Ectodermal cell (in vitro differentiated cells): ENCODE measurements at regions not wholly inside any gene's neighbourhood (a gene's known extent, or its start where the extent isn't known, plus 50 kb on each side); places are given as distances from the start of the nearest gene placed in this dataset.

Source experiments
- H3K27ac ChIP-seq: 2 replicates; pipeline ENCODE4 v1.7.0; 2013; ENCODE audit warnings: mild to moderate bottlenecking, low read depth, low read length; ENCODE audit not compliant: insufficient read depth, poor library complexity, severe bottlenecking
- H3K27me3 ChIP-seq: 2 replicates; pipeline ENCODE4 v1.7.0; 2013; ENCODE audit warnings: mild to moderate bottlenecking, low read length; ENCODE audit not compliant: insufficient read depth, control insufficient read depth, poor library complexity, severe bottlenecking
- H3K36me3 ChIP-seq: one replicate; pipeline ENCODE4 v1.7.0; 2013; ENCODE audit warnings: low read length; ENCODE audit not compliant: control insufficient read depth, insufficient read depth
- H3K4me1 ChIP-seq: one replicate; pipeline ENCODE4 v1.7.0; 2013; ENCODE audit warnings: low read length; ENCODE audit not compliant: control insufficient read depth, insufficient read depth
- H3K4me3 ChIP-seq: 2 replicates; pipeline ENCODE4 v1.7.0; 2013; ENCODE audit warnings: low read depth, low read length, control low read depth; ENCODE audit not compliant: insufficient read depth
- H3K9me3 ChIP-seq: 2 replicates; pipeline ENCODE4 v1.7.0; 2013; ENCODE audit warnings: mild to moderate bottlenecking, low read length, moderate library complexity; ENCODE audit not compliant: control insufficient read depth
- WGBS, 2 experiments: methylation state at CpG; one replicate each; pipeline ENCODE4 v1.1.7; 2013; ENCODE audit warnings: missing lambda C conversion rate in 2 of 2; 5-methylcytosine and 5-hydroxymethylcytosine counted together

GRCh38 chr13:40101708-40102359, 446.4 kb downstream of the COG6 start:
- H3K36me3 ChIP-seq, result no peaks in the 10 kb centered on the region
- H3K9me3 ChIP-seq, result no peaks in the 10 kb centered on the region
- H3K4me1 ChIP-seq, result no peaks in the 10 kb centered on the region
- 93 to 98% methylated on average over 3 of the region's 3 CpGs for WGBS, 2 experiments
- H3K4me3 ChIP-seq, result no peak overlapping the region
- no peak overlapping the region for H3K27ac ChIP-seq
- H3K27me3 ChIP-seq, result no peaks in the 10 kb centered on the region

GRCh38 chr13:40102360-40102727, 446.9 kb downstream of the COG6 start:
- no peaks in the 10 kb centered on the region for H3K4me1 ChIP-seq
- H3K36me3 ChIP-seq, result no peaks in the 10 kb centered on the region
- H3K4me3 ChIP-seq, result no peak overlapping the region
- H3K27me3 ChIP-seq, result no peaks in the 10 kb centered on the region
- H3K27ac ChIP-seq, result no peak overlapping the region
- H3K9me3 ChIP-seq, result no peaks in the 10 kb centered on the region
- 95% methylated on average over 3 of the region's 3 CpGs for WGBS, 2 experiments

GRCh38 chr13:40102854-40103253, 447.4 kb downstream of the COG6 start:
- no peaks in the 10 kb centered on the region for H3K9me3 ChIP-seq
- WGBS, 2 experiments, result 89 to 90% methylated on average over 9 of the region's 9 CpGs

GRCh38 chr13:40103864-40104263, 448.4 kb downstream of the COG6 start:
- WGBS, 2 experiments, result 91 to 96% methylated on average over 4 of the region's 4 CpGs
- Histone ChIP-seq H3K4me1 (no peaks in the 10 kb centered on the region), H3K4me3 (no peak overlapping the region), H3K36me3 (no peaks in the 10 kb centered on the region), H3K27ac (no peak overlapping the region), H3K27me3 (no peaks in the 10 kb centered on the region), H3K9me3 (no peaks in the 10 kb centered on the region)

More at GRCh38 chr13:40102854-40103253, 447.4 kb downstream of the COG6 start:
- Histone ChIP-seq H3K4me3 (no peak overlapping the region), H3K27ac (no peak overlapping the region), H3K36me3 (no peaks in the 10 kb centered on the region), H3K4me1 (no peaks in the 10 kb centered on the region), H3K27me3 (no peaks in the 10 kb centered on the region)

GRCh38 chr13:40105231-40105630, 449.8 kb downstream of the COG6 start:
- H3K36me3 ChIP-seq, result no peaks in the 10 kb centered on the region
- H3K27me3 ChIP-seq, result no peaks in the 10 kb centered on the region
- H3K4me3 ChIP-seq, result no peak overlapping the region
- H3K27ac ChIP-seq, result no peak overlapping the region
- H3K4me1 ChIP-seq, result no peaks in the 10 kb centered on the region
- 91 to 94% methylated on average over 5 of the region's 5 CpGs for WGBS, 2 experiments
- no peaks in the 10 kb centered on the region for H3K9me3 ChIP-seq

- Histone ChIP-seq H3K36me3 (no peaks in the 10 kb centered on the region), H3K9me3 (no peaks in the 10 kb centered on the region), H3K27me3 (no peaks in the 10 kb centered on the region), H3K27ac (no peak overlapping the region), H3K4me3 (no peak overlapping the region), H3K4me1 (no peaks in the 10 kb centered on the region)
- 91 to 92% methylated on average over 4 of the region's 4 CpGs for WGBS, 2 experiments
These were observed 453.9 kb downstream of the COG6 start for GRCh38 chr13:40109351-40109844.

GRCh38 chr13:40113643-40114304, 458.3 kb downstream of the COG6 start:
- Histone ChIP-seq H3K4me3 (no peak overlapping the region), H3K9me3 (no peaks in the 10 kb centered on the region), H3K27me3 (no peaks in the 10 kb centered on the region), H3K36me3 (no peaks in the 10 kb centered on the region), H3K4me1 (peaks cover 4% of the 10 kb centered on the region), H3K27ac (no peak overlapping the region)
- WGBS, 2 experiments, result 93 to 95% methylated on average over 8 of the region's 8 CpGs

- WGBS, 2 experiments, result 95 to 97% methylated on average over 5 to 6 of the region's 6 CpGs
- Histone ChIP-seq H3K36me3 (no peaks in the 10 kb centered on the region), H3K27me3 (no peaks in the 10 kb centered on the region), H3K4me1 (peaks cover 4% of the 10 kb centered on the region), H3K27ac (no peak overlapping the region), H3K4me3 (no peak overlapping the region), H3K9me3 (no peaks in the 10 kb centered on the region)
These were observed 458.9 kb downstream of the COG6 start for GRCh38 chr13:40114305-40114896.

GRCh38 chr13:40115426-40115825, 460.0 kb downstream of the COG6 start:
- WGBS, 2 experiments, result 85 to 92% methylated on average over 2 of the region's 2 CpGs
- no peak overlapping the region for H3K27ac ChIP-seq

GRCh38 chr13:40116008-40116407, 460.5 kb downstream of the COG6 start:
- Histone ChIP-seq H3K36me3 (no peaks in the 10 kb centered on the region), H3K27ac (no peak overlapping the region), H3K4me1 (peaks cover 4% of the 10 kb centered on the region), H3K27me3 (no peaks in the 10 kb centered on the region), H3K9me3 (no peaks in the 10 kb centered on the region), H3K4me3 (no peak overlapping the region)
- 53 to 56% methylated on average over 6 of the region's 6 CpGs for WGBS, 2 experiments

More at GRCh38 chr13:40115426-40115825, 460.0 kb downstream of the COG6 start:
- Histone ChIP-seq H3K36me3 (no peaks in the 10 kb centered on the region), H3K4me1 (peaks cover 4% of the 10 kb centered on the region), H3K9me3 (no peaks in the 10 kb centered on the region), H3K4me3 (no peak overlapping the region), H3K27me3 (no peaks in the 10 kb centered on the region)
